Erythroblast (primary cell): ENCODE measurements at regions not wholly inside any gene's neighbourhood (a gene's known extent, or its start where the extent isn't known, plus 50 kb on each side); places are given as distances from the start of the nearest gene placed in this dataset.

ENCODE experiments used
- GATA1 ChIP-seq: IDR thresholded peaks from 2 replicates; pipeline ENCODE4 v1.6.1; 2011; ENCODE audit warnings: low read depth, mild to moderate bottlenecking, control low read depth, low read length, moderate library complexity
- POLR2A ChIP-seq: IDR thresholded peaks from 2 replicates; pipeline ENCODE4 v1.6.1; 2011; ENCODE audit warnings: mild to moderate bottlenecking, low read length

GRCh38 chr2:19785867-19786266, 115.9 kb downstream of the TTC32 start:
- TF ChIP-seq POLR2A (no peak), GATA1 (no peak)
